ENCODE measurements at regions not wholly inside any gene's neighbourhood (a gene's known extent, or its start where the extent isn't known, plus 50 kb on each side); places are given as distances from the start of the nearest gene placed in this dataset.
"Not testable (repeated sequence)": the region's sequence is repeated elsewhere in the genome, so short reads cannot be mapped to it uniquely, and the experiment has no call there.

- no peak for DNase-seq
Observed at GRCh38 chr17:71501711-71502110, 619.1 kb upstream of the SOX9 start.

- no peak for DNase-seq
Observed at GRCh38 chr17:71502443-71502842, 618.4 kb upstream of the SOX9 start.

DNA sequence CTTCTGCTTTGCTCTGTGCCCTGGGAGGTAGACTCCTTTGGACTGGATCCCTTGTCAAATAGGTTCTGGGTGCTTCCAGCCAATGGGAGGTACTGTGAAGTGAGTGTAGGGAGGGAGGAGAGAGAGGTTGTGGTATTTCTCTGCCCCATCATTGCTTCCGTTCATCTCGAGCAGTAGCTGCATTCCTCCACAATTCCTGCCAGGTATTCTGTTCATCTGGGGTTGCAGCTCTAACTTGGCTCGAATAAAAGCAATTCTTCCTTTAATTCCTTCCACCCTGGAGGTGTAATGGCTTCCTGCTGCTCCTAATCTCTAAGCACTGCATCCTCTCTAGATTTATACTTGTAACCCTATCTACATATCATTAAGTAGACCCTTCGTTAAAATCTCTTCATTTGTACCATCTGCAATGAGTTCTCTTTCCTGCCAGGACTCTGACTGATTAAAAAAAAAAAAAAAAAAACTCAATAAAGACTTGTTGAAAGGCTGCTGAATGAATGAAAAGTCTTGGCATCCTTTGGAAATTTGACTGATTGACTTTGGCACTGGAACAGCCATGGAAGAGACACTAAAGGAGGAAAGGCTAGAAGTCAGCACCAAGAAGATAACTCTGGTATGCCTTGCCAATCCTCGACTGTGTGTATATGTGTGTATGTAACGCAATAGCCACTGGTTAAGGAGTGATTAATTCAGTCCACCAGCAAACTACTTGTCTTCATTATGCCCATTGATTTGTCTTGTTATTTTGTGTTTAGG lies 616.9 kb upstream of the SOX9 start:
- DNase-seq = no peak

DNA sequence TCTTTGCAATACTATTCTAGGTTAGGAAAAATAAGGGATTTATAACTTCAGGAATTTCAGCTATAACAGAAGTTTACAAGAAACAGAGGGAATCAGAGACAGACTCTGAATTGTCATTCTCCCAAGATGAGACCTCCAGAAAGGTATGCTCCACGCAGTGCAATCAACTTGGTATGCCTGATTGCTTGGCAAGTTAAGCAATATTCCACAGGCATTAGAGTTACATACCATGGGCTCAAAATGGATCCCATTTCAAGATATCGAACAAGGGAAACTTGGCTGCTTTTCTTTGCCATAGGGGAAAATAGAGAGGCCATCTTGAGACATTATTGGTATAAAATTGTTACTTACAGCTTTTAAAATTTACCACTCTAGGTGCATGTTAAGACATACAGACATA lies 615.6 kb upstream of the SOX9 start:
- peak; percentile 34 for DNase-seq

DNA sequence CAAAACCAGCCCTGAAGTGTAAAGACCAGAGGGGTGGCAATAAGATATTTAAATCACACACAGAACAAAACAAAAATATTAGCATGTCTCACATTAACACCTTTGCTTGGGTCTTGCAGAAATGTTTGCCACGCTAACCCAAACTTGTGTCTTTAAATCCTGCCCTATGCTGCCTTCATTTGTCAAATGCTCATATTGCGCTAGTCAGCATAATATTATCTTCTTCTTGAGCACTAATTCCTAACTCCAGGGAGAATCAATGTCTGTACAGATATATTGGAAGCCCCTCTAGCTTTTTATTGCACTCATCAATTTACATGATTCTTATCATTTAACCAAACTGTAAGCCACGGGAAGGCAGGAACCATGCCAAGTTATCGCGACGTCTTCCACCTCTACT lies 614.8 kb upstream of the SOX9 start:
- no peak for DNase-seq

DNA sequence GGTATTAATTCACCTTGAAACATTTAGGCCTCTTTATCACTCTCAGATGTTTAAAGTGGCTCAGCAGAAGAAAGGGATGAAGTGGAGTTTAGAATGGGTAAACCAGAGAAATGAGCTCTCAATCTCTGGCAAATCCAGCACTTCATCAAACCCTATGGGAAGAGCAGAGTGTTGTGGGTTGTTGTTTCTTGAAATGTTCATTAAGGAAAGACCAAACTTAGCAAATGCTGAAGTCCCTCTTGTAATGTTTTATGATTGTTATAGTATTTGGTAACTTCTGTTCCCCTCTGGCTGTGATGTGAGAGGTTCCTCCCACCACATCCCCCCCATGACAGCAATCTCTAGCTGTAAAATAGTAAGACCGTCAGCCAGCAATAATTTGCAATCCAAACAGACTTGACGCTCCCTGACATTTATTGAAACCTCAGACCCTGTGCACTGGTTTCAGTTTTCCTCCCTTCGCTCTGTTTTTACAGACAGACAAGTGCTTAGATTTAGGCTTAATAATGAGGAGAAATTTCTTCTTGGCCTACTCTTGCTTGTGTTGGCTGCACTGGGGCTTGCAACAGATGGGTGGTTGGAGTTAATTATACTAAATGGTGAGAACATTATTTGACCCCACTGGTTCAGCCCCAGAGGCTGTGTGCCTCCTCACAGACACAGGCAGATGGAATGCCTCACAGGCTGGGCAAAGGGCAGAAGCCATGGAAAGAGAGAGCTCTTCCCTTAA lies 609.4 kb upstream of the SOX9 start:
- DNase-seq = no peak

GRCh38 chr17:71513725-71514124 lies 607.1 kb upstream of the SOX9 start:
- DNase-seq = not testable (repeated sequence)

DNA sequence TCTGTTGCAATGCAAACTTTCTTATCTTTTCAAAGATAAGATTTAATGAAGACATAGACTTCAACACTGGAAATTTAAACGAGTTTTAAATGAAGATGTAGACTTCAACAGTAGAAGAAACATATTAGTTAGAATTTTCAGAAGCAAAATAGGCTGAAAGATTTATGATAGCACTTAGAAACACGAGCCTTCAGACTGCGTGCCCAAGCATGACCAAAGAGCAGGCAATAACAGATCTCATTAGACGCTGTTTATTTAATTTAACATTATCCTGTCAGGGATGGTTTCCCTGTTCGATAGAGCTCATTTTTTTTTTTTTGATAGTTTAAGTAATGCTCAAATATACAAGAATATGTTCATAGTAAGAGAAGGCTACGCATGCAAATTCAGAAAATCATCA lies 604.7 kb upstream of the SOX9 start:
- DNase-seq = no peak

GRCh38 chr17:71519285-71519684 lies 601.5 kb upstream of the SOX9 start:
- DNase-seq = no peak

DNA sequence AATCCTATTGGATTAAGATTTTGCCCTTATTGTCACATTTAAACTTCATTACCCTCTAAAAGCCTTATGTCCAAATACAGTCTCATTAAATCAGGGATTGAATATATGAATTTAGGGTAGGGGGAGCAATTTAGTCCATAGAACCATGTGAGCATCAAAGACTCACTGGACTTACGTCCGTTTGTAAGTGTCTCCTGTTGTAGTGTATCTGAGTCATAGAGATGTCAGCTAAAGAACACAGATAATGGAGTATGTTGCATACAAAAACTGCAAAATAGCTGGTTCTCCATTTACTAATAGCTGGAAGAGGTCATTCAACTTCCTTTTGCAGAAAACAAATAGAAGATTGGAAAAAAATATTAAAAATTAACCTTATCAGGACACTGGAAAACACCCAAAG lies 599.1 kb upstream of the SOX9 start:
- no peak for DNase-seq

DNA sequence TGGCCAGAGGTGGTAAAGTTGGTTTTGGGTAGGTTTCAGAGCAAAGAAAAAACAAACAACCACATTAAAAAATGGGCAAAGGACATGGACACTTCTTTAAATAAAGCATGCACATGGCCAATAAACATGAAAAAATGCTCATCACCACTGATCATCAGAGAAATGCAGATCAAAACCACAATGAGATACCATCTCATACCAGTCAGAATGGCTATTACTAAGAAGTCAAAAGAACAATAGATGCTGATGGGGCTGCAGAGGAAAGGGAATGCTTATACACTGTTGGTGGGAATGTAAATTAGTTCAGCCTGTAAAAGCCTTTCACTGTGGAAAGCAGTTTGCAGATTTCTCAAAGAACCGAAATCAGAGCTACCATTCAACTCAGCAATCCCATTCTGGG lies 598.4 kb upstream of the SOX9 start:
- DNase-seq = no peak

GRCh38 chr17:71527311-71527710 lies 593.5 kb upstream of the SOX9 start:
- no peak for DNase-seq

DNA sequence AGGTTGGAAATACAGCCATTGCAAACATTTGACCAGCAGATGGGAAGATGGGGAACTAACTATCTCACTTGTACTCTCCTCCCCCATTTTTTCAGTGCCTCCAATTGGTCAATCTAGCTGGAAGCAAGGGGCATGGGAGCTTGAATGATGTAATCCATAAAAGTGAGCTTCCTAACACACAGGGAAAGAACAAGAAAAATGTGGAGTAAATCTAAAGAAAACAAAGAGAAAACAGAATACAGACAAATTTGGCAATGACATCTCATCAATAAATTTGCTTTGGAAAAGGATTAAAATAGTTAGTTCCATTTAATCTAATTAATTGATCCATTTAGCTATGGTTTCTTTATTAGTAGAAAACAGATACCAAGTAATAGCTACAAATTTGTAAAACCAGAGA lies 592.6 kb upstream of the SOX9 start:
- no peak for DNase-seq

GRCh38 chr17:71530248-71530647 lies 590.6 kb upstream of the SOX9 start:
- DNase-seq = no peak

GRCh38 chr17:71535321-71535720 lies 585.5 kb upstream of the SOX9 start:
- no peak for DNase-seq

DNA sequence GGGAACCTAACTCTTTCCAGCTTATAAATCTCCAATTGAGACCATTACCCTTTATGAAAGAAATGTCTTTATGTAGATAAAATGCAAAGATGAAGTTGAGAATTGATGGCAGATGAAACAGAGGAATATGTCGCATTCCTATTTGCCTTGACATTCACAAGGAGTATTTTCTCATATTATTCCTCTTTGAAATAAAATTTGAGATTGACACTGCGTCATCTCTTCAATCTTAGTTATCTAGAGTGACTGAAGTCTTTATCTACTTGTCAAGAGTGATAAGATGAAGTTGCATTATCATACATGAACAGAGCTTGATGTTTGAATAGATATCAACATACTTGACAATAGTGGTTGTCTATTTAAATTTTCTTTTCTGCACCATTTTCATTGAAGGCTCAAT lies 574.4 kb upstream of the SOX9 start:
- DNase-seq = no peak

DNA sequence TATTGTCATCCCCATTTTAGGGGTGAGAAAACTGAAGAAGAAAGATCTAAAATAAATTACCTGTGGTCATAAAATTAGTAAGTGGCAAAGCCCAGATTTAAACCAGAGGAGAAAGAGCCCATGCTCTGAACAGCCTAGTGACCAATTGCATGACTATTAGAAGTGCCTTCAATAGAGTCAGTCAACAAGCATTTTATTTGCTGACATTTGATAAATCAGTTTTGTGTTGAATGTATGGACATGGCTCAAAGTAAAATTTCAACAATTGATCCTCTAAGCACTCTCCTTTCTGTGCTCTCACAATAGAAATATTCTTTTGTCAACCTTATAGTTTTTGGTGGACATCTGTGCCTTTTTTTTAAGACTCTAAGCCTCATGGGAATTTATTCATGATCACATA lies 572.9 kb upstream of the SOX9 start:
- no peak for DNase-seq

DNA sequence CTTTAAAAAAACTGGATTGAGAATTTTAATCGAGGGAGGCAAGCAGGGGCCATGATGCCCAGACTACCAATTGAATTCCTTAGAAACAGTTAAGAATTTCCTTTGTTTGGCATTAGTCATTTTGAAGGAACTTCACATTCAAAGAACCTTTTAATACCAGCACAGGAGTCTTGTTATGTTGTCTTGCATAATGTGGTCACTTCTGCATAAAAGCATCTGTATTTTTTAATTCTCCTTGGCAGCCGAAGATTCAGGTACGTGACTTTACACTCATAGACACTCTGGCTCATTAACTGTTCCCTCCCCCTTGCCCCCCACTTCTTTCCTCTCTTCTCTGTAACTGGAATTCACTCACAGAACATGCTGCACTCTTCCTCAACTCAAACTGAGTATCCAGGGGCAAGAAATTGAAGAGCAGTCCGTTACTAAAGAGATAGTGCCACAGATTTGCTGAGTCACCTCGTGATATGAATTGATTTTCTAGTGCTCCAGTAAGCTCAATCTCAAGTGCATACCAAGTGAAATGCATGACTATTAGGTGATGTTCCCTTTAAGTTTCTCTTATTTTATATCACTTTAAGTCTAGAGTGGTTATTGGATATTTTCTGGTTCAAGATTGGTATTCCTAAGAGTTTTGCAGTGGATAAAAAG lies 572.2 kb upstream of the SOX9 start:
- DNase-seq = no peak

DNA sequence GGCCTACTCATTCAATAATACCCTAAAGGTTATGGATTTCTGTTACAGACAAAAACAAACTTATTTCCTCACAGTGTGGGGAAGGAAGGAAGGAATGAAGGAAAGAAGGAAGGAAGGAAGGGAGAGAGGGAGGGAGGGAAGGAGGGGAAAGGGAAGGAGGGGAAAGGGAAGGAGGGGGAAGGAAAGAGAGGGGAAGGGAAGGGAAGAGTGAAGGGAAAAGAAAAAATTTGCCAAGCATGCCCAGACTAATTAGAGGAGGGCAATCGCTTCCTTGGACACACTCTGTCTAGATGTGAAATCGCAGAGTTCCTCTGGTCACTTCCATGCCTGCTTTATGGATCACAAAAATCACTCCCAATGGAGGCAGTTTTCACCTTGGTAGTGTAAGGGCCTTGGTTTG lies 570.1 kb upstream of the SOX9 start:
- no peak for DNase-seq

- DNase-seq = no peak
Observed at GRCh38 chr17:71553381-71553780, 567.4 kb upstream of the SOX9 start.

DNA sequence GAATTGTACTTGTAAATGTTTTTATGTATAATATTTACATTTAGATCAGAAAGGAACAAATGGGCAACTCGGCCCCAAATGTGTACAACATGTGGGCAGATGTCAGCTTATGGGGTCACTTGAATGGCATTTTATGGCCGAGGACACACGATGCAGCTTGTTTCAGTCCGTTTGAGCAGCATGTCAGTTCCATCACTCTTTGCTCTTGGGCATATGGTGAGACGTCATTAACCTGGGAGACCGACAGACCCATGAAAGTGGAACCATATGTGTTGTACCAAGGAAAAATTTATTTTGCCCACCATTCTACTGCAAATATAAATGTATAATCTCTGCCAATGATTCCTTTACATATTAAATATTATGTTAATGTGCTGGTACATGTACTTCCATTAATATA lies 561.9 kb upstream of the SOX9 start:
- DNase-seq = no peak

GRCh38 chr17:71572343-71572742 lies 548.5 kb upstream of the SOX9 start:
- no peak for DNase-seq

- no peak for DNase-seq
Observed at GRCh38 chr17:71578446-71578845, 542.4 kb upstream of the SOX9 start.

GRCh38 chr17:71580220-71580619 lies 540.6 kb upstream of the SOX9 start:
- DNase-seq = no peak

Data from fibroblast of skin of back (primary cell).